ENCODE measurements at regions not wholly inside any gene's neighbourhood (a gene's known extent, or its start where the extent isn't known, plus 50 kb on each side); places are given as distances from the start of the nearest gene placed in this dataset.
"Not testable (repeated sequence)": the region's sequence is repeated elsewhere in the genome, so short reads cannot be mapped to it uniquely, and the experiment has no call there.

DNA sequence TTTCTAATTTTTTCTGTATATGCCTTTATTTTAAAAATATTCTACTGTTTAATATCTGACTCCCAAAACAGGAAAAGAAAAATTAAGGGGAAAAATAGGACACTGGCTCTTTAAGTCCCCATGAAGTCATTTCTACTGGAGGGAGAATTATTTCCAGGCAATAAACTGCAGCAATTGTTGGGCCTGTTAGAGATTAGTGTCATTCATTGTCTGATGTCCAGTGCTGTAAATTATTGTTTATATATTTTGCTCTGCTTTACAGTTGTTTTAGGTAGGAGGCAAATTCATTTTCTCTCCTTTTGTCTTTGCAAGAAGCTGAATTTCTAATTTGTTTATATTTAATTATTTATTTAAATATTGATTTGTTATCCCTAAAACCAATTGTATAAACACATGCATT lies 906.0 kb upstream of the CDH10 start:
- H3K27ac ChIP-seq (ENCODE audit: low read depth in 2 of 2, low read length in 2 of 2) = no peak overlapping the region
- intact Hi-C loops (cut with DNase I) = no loop called here
- H3K36me3 ChIP-seq (ENCODE audit: control insufficient read depth in 2 of 3, insufficient read depth in 3 of 3, low read length in 3 of 3) = no peaks in the 10 kb centered on the region
- no peaks in the 10 kb centered on the region for H3K9me3 ChIP-seq (ENCODE audit: control insufficient read depth in 2 of 3, insufficient read depth in 1 of 3, low read length in 3 of 3)
- no peak overlapping the region for H3K9ac ChIP-seq (ENCODE audit: low read length in 3 of 3)
- TF ChIP-seq CTCF (IDR thresholded peaks at IDR 0.05; ENCODE audit: borderline replicate concordance, extremely low read depth, insufficient read depth) = no peak
- no peak for DNase-seq
- no peaks in the 10 kb centered on the region for H3K4me1 ChIP-seq (ENCODE audit: control insufficient read depth in 2 of 3, insufficient read depth in 2 of 3, low read depth in 1 of 3, low read length in 3 of 3)
- H3K4me3 ChIP-seq (ENCODE audit: low read length in 3 of 3) = no peak overlapping the region
- no peak for FAIRE-seq
- no peaks in the 10 kb centered on the region for H3K27me3 ChIP-seq (ENCODE audit: control insufficient read depth, insufficient read depth, low read length)

- Histone ChIP-seq H3K27me3 (ENCODE audit: control insufficient read depth, insufficient read depth, low read length) (no peaks in the 10 kb centered on the region), H3K27ac (ENCODE audit: low read depth in 2 of 2, low read length in 2 of 2) (no peak overlapping the region), H3K4me3 (ENCODE audit: low read length in 3 of 3) (no peak overlapping the region), H3K36me3 (ENCODE audit: control insufficient read depth in 2 of 3, insufficient read depth in 3 of 3, low read length in 3 of 3) (no peaks in the 10 kb centered on the region), H3K9me3 (ENCODE audit: control insufficient read depth in 2 of 3, insufficient read depth in 1 of 3, low read length in 3 of 3) (no peaks in the 10 kb centered on the region), H3K4me1 (ENCODE audit: control insufficient read depth in 2 of 3, insufficient read depth in 2 of 3, low read depth in 1 of 3, low read length in 3 of 3) (no peaks in the 10 kb centered on the region), H3K9ac (ENCODE audit: low read length in 3 of 3) (no peak overlapping the region)
- intact Hi-C loops (cut with DNase I) = no loop called here
- TF ChIP-seq CTCF (IDR thresholded peaks at IDR 0.05; ENCODE audit: borderline replicate concordance, extremely low read depth, insufficient read depth) = peak; percentile 45
- FAIRE-seq (no peak), DNase-seq (peak in 3 of 5 donors; percentile 27 to 55 (median 42))
These were observed 900.0 kb upstream of the CDH10 start for GRCh38 chr5:25544652-25545249.

DNA sequence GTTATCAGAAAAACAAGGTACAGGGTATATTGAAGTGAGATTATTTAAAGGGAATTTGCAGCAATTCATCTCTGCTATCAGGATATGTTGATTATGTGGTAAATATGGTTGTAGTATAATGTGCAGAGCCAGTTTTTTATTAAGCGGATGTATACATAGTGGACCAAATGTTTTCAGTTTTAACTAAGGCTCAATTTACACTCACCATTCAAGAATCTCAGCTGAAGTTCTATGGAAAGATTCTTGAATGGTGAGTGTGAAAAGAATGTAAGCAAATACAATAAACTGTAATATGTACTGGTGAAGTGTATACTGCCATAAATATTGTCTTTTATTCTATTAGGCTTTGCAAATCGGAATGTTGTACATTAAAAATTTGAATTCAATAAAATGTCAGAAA lies 895.9 kb upstream of the CDH10 start:
- no peak for FAIRE-seq
- Histone ChIP-seq H3K4me1 (ENCODE audit: control insufficient read depth in 2 of 3, insufficient read depth in 2 of 3, low read depth in 1 of 3, low read length in 3 of 3) (no peaks in the 10 kb centered on the region), H3K36me3 (ENCODE audit: control insufficient read depth in 2 of 3, insufficient read depth in 3 of 3, low read length in 3 of 3) (no peaks in the 10 kb centered on the region), H3K4me3 (ENCODE audit: low read length in 3 of 3) (no peak overlapping the region), H3K27me3 (ENCODE audit: control insufficient read depth, insufficient read depth, low read length) (no peaks in the 10 kb centered on the region), H3K9me3 (ENCODE audit: control insufficient read depth in 2 of 3, insufficient read depth in 1 of 3, low read length in 3 of 3) (no peaks in the 10 kb centered on the region), H3K27ac (ENCODE audit: low read depth in 2 of 2, low read length in 2 of 2) (no peak overlapping the region), H3K9ac (ENCODE audit: low read length in 3 of 3) (no peak overlapping the region)
- TF ChIP-seq CTCF (IDR thresholded peaks at IDR 0.05; ENCODE audit: borderline replicate concordance, extremely low read depth, insufficient read depth) = no peak
- intact Hi-C loops (cut with DNase I) = no loop called here
- no peak for DNase-seq

- Histone ChIP-seq H3K27me3 (ENCODE audit: control insufficient read depth, insufficient read depth, low read length) (no peaks in the 10 kb centered on the region), H3K9ac (ENCODE audit: low read length in 3 of 3) (no peak overlapping the region), H3K9me3 (ENCODE audit: control insufficient read depth in 2 of 3, insufficient read depth in 1 of 3, low read length in 3 of 3) (no peaks in the 10 kb centered on the region), H3K36me3 (ENCODE audit: control insufficient read depth in 2 of 3, insufficient read depth in 3 of 3, low read length in 3 of 3) (no peaks in the 10 kb centered on the region), H3K27ac (ENCODE audit: low read depth in 2 of 2, low read length in 2 of 2) (no peak overlapping the region), H3K4me1 (ENCODE audit: control insufficient read depth in 2 of 3, insufficient read depth in 2 of 3, low read depth in 1 of 3, low read length in 3 of 3) (no peaks in the 10 kb centered on the region), H3K4me3 (ENCODE audit: low read length in 3 of 3) (no peak overlapping the region)
- intact Hi-C loops (cut with DNase I) = no loop called here
- DNase-seq (no peak), FAIRE-seq (no peak)
- no peak for TF ChIP-seq CTCF (IDR thresholded peaks at IDR 0.05; ENCODE audit: borderline replicate concordance, extremely low read depth, insufficient read depth)
These were observed 894.8 kb upstream of the CDH10 start for GRCh38 chr5:25539536-25539935.

- DNase-seq; intact Hi-C loops (cut with DNase I); H3K27me3 ChIP-seq (ENCODE audit: control insufficient read depth, insufficient read depth, low read length); H3K9ac ChIP-seq (ENCODE audit: low read length in 3 of 3); H3K4me3 ChIP-seq (ENCODE audit: low read length in 3 of 3); H3K9me3 ChIP-seq (ENCODE audit: control insufficient read depth in 2 of 3, insufficient read depth in 1 of 3, low read length in 3 of 3); H3K27ac ChIP-seq (ENCODE audit: low read depth in 2 of 2, low read length in 2 of 2); FAIRE-seq; H3K4me1 ChIP-seq (ENCODE audit: control insufficient read depth in 2 of 3, insufficient read depth in 2 of 3, low read depth in 1 of 3, low read length in 3 of 3); H3K36me3 ChIP-seq (ENCODE audit: control insufficient read depth in 2 of 3, insufficient read depth in 3 of 3, low read length in 3 of 3): not testable (repeated sequence)
These were observed 891.7 kb upstream of the CDH10 start for GRCh38 chr5:25536461-25536860.
